Gastrocnemius medialis (tissue), 4 donors: ENCODE measurements at regions not wholly inside any gene's neighbourhood (a gene's known extent, or its start where the extent isn't known, plus 50 kb on each side); places are given as distances from the start of the nearest gene placed in this dataset.

Experiments used
- ATAC-seq, 2 donors: fragments of 150-250 bp; one replicate each; pipeline ENCODE4 v1.9.1; 2016
- DNase-seq, 2 donors: peaks; one replicate each; pipeline ENCODE4 v3.0.0-alpha.2; 2019
- H3K27ac ChIP-seq, 4 donors: fragments of 200-600 bp; sonication (generic); 1 replicate in 1 of 4; 2 replicates in 3 of 4; pipeline ENCODE4 v1.5.1; 2016 to 2018; ENCODE audit warnings: mild to moderate bottlenecking in 2 of 4, moderate library complexity in 1 of 4
- H3K27me3 ChIP-seq, 3 donors: fragments of 200-600 bp; sonication (generic) in 2 of 3; 1 replicate in 1 of 3; 2 replicates in 2 of 3; pipeline versions ENCODE4 v1.5.1 to v1.6.0; 2016 to 2019; ENCODE audit warnings: mild to moderate bottlenecking in 1 of 3, moderate library complexity in 1 of 3
- H3K36me3 ChIP-seq, 2 donors: fragments of 200-600 bp; sonication (generic) in 1 of 2; one replicate each; pipeline ENCODE4 v1.5.1; 2017 to 2018
- H3K4me1 ChIP-seq, 2 donors: fragments of 200-600 bp; sonication (generic) in 1 of 2; one replicate each; pipeline ENCODE4 v1.5.1; 2016 to 2017; ENCODE audit warnings: mild to moderate bottlenecking in 2 of 2
- H3K4me3 ChIP-seq, 4 donors: fragments of 200-600 bp; sonication (generic) in 3 of 4; 1 replicate in 1 of 4; 2 replicates in 3 of 4; pipeline ENCODE4 v1.5.1; 2016 to 2019; ENCODE audit warnings: mild to moderate bottlenecking in 2 of 4
- H3K9me3 ChIP-seq, 3 donors: fragments of 200-600 bp; sonication (generic) in 2 of 3; 1 replicate in 1 of 3; 2 replicates in 2 of 3; pipeline ENCODE4 v1.5.1; 2016 to 2019
- CTCF ChIP-seq, 5 experiments: fragments of 450-650 bp in 3 of 5; fragments of 200-600 bp in 2 of 5; sonication (generic) in 2 of 5; IDR thresholded peaks in 4 of 5; conservative IDR thresholded peaks in 1 of 5; 1 replicate in 4 of 5; 2 replicates in 1 of 5; pipeline ENCODE4 v1.5.1; 2016 to 2019; ENCODE audit warnings: antibody characterized with exemption in 5 of 5, mild to moderate bottlenecking in 3 of 5, moderate library complexity in 3 of 5
- POLR2A ChIP-seq, 2 donors: fragments of 450-650 bp; IDR thresholded peaks; one replicate each; pipeline ENCODE4 v1.6.1; 2017; ENCODE audit warnings: antibody characterized with exemption in 2 of 2, mild to moderate bottlenecking in 2 of 2, moderate library complexity in 2 of 2
- in situ Hi-C, 4 donors: fragments of 200-750 bp; cut with MboI; loops; one replicate each; pipeline versions ENCODE4 v1.15.0 to v1.8.0; 2017; ENCODE audit warnings: low sequenced_read_pairs in 4 of 4
- intact Hi-C: fragments of 100-400 bp; cut with DNase I; formaldehyde crosslinking; loops from one replicate; pipeline ENCODE4 v1.15.1; 2023; ENCODE audit warnings: low total_unique reads

- no peaks in the 10 kb centered on the region for H3K9me3 ChIP-seq
- intact Hi-C loops (no loop called here), in situ Hi-C loops (no loop called here)
- TF ChIP-seq CTCF (IDR thresholded peaks at IDR 0.05 in 4 of 5, conservative IDR thresholded peaks at IDR 0.05 in 1 of 5) (no peak), POLR2A (IDR thresholded peaks at IDR 0.05) (no peak)
- ATAC-seq (no peak), DNase-seq (no peak)
- H3K27me3 ChIP-seq, result no peaks in the 10 kb centered on the region
- H3K27ac ChIP-seq, result no peak overlapping the region
- H3K36me3 ChIP-seq, result no peaks in the 10 kb centered on the region
- no peak overlapping the region for H3K4me3 ChIP-seq
- no peaks in the 10 kb centered on the region for H3K4me1 ChIP-seq
Measured at GRCh38 chr11:109983358-109983757, 109.8 kb upstream of the ZC3H12C start.

GRCh38 chr11:109984634-109985289 lies 108.4 kb upstream of the ZC3H12C start:
- no peak overlapping the region for H3K4me3 ChIP-seq
- no peak for TF ChIP-seq CTCF (IDR thresholded peaks at IDR 0.05 in 4 of 5, conservative IDR thresholded peaks at IDR 0.05 in 1 of 5)
- no peaks in the 10 kb centered on the region for H3K27me3 ChIP-seq
- in situ Hi-C loops, result no loop called here
- intact Hi-C loops, result no loop called here
- no peak overlapping the region for H3K27ac ChIP-seq
- H3K36me3 ChIP-seq, result no peaks in the 10 kb centered on the region
- ATAC-seq (no peak), DNase-seq (no peak)
- H3K4me1 ChIP-seq, result no peaks in the 10 kb centered on the region
- no peaks in the 10 kb centered on the region for H3K9me3 ChIP-seq

GRCh38 chr11:109986488-109986887 lies 106.7 kb upstream of the ZC3H12C start:
- no peak for TF ChIP-seq POLR2A (IDR thresholded peaks at IDR 0.05)
- TF ChIP-seq CTCF (IDR thresholded peaks at IDR 0.05 in 4 of 5, conservative IDR thresholded peaks at IDR 0.05 in 1 of 5), result no peak
- DNase-seq, result no peak
- Histone ChIP-seq H3K4me1 (no peaks in the 10 kb centered on the region), H3K27ac (no peak overlapping the region), H3K4me3 (no peak overlapping the region), H3K9me3 (no peaks in the 10 kb centered on the region), H3K36me3 (no peaks in the 10 kb centered on the region), H3K27me3 (no peaks in the 10 kb centered on the region)
- no peak for ATAC-seq
- in situ Hi-C loops (no loop called here), intact Hi-C loops (no loop called here)

- Histone ChIP-seq H3K27me3 (no peaks in the 10 kb centered on the region), H3K9me3 (no peaks in the 10 kb centered on the region), H3K4me3 (no peak overlapping the region), H3K36me3 (no peaks in the 10 kb centered on the region), H3K27ac (no peak overlapping the region), H3K4me1 (no peaks in the 10 kb centered on the region)
- TF ChIP-seq POLR2A (IDR thresholded peaks at IDR 0.05), result no peak
- no peak for TF ChIP-seq CTCF (IDR thresholded peaks at IDR 0.05 in 4 of 5, conservative IDR thresholded peaks at IDR 0.05 in 1 of 5)
- intact Hi-C loops (no loop called here), in situ Hi-C loops (no loop called here)
- no peak for DNase-seq
- no peak for ATAC-seq
Measured at GRCh38 chr11:109991835-109992234, 101.4 kb upstream of the ZC3H12C start.

GRCh38 chr11:109993786-109994185 lies 99.4 kb upstream of the ZC3H12C start:
- Histone ChIP-seq H3K9me3 (no peaks in the 10 kb centered on the region), H3K4me3 (no peak overlapping the region), H3K4me1 (peaks cover 0 to under 1% of the 10 kb centered on the region in 2 donors), H3K27me3 (no peaks in the 10 kb centered on the region), H3K27ac (no peak overlapping the region), H3K36me3 (no peaks in the 10 kb centered on the region)
- TF ChIP-seq CTCF (IDR thresholded peaks at IDR 0.05 in 4 of 5, conservative IDR thresholded peaks at IDR 0.05 in 1 of 5), result no peak
- no peak for TF ChIP-seq POLR2A (IDR thresholded peaks at IDR 0.05)
- in situ Hi-C loops (no loop called here), intact Hi-C loops (no loop called here)
- ATAC-seq (no peak), DNase-seq (no peak)
